HEK293 (cell line): ENCODE measurements at regions not wholly inside any gene's neighbourhood (a gene's known extent, or its start where the extent isn't known, plus 50 kb on each side); places are given as distances from the start of the nearest gene placed in this dataset.

Source experiments
- BCL11A ChIP-seq: fragments of 450-650 bp; formaldehyde crosslinking; IDR thresholded peaks from 2 replicates; pipeline ENCODE4 v1.5.1; 2016; ENCODE audit warnings: low read depth, missing biosample characterization, missing genetic modification characterization
- MYNN ChIP-seq: fragments of 450-650 bp; formaldehyde crosslinking; IDR thresholded peaks from 2 replicates; pipeline ENCODE4 v1.5.1; 2016; ENCODE audit warnings: missing biosample characterization, missing genetic modification characterization, borderline replicate concordance
- ZBTB7A ChIP-seq: fragments of 450-650 bp; formaldehyde crosslinking; IDR thresholded peaks from 2 replicates; pipeline ENCODE4 v1.5.1; 2016; ENCODE audit warnings: low read depth, missing biosample characterization, missing genetic modification characterization
- ZEB2 ChIP-seq: fragments of 450-650 bp; formaldehyde crosslinking; IDR thresholded peaks from 2 replicates; pipeline ENCODE4 v1.5.1; 2016; ENCODE audit warnings: missing biosample characterization, missing genetic modification characterization
- ZFP37 ChIP-seq: fragments of 450-650 bp; formaldehyde crosslinking; IDR thresholded peaks from 2 replicates; pipeline ENCODE4 v1.5.1; 2016; ENCODE audit warnings: missing biosample characterization, missing genetic modification characterization
- ZNF121 ChIP-seq: fragments of 450-650 bp; formaldehyde crosslinking; IDR thresholded peaks from 2 replicates; pipeline ENCODE4 v1.5.1; 2016; ENCODE audit warnings: missing biosample characterization, missing genetic modification characterization
- ZNF202 ChIP-seq: fragments of 450-650 bp; formaldehyde crosslinking; IDR thresholded peaks from 2 replicates; pipeline ENCODE4 v1.5.1; 2016; ENCODE audit warnings: missing biosample characterization, missing genetic modification characterization, borderline replicate concordance
- ZNF211 ChIP-seq: fragments of 450-650 bp; formaldehyde crosslinking; IDR thresholded peaks from 2 replicates; pipeline ENCODE4 v1.5.1; 2016; ENCODE audit warnings: low read depth, missing biosample characterization, missing genetic modification characterization
- ZNF426 ChIP-seq: fragments of 450-650 bp; formaldehyde crosslinking; IDR thresholded peaks from 2 replicates; pipeline ENCODE4 v1.5.1; 2017; ENCODE audit warnings: missing biosample characterization, missing genetic modification characterization, mild to moderate bottlenecking, inconsistent platforms, moderate library complexity
- ZNF548 ChIP-seq: fragments of 450-650 bp; formaldehyde crosslinking; IDR thresholded peaks from 2 replicates; pipeline ENCODE4 v1.5.1; 2016; ENCODE audit warnings: missing biosample characterization, missing genetic modification characterization
- ZNF660 ChIP-seq: fragments of 450-650 bp; IDR thresholded peaks from 2 replicates; pipeline ENCODE4 v1.5.1; 2018; ENCODE audit warnings: missing biosample characterization, mild to moderate bottlenecking, missing genetic modification characterization
- ZNF747 ChIP-seq: fragments of 450-650 bp; formaldehyde crosslinking; IDR thresholded peaks from 2 replicates; pipeline ENCODE4 v1.5.1; 2016; ENCODE audit warnings: missing biosample characterization, missing genetic modification characterization
- TF ChIP-seq, protein P1 (sequence below): fragments of 450-650 bp; formaldehyde crosslinking; IDR thresholded peaks from 2 replicates; pipeline ENCODE4 v1.5.1; 2016; ENCODE audit warnings: missing biosample characterization, missing genetic modification characterization

- TF ChIP-seq, protein P1, sequence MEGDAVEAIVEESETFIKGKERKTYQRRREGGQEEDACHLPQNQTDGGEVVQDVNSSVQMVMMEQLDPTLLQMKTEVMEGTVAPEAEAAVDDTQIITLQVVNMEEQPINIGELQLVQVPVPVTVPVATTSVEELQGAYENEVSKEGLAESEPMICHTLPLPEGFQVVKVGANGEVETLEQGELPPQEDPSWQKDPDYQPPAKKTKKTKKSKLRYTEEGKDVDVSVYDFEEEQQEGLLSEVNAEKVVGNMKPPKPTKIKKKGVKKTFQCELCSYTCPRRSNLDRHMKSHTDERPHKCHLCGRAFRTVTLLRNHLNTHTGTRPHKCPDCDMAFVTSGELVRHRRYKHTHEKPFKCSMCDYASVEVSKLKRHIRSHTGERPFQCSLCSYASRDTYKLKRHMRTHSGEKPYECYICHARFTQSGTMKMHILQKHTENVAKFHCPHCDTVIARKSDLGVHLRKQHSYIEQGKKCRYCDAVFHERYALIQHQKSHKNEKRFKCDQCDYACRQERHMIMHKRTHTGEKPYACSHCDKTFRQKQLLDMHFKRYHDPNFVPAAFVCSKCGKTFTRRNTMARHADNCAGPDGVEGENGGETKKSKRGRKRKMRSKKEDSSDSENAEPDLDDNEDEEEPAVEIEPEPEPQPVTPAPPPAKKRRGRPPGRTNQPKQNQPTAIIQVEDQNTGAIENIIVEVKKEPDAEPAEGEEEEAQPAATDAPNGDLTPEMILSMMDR (tag by site-specific recombination), result no peak
- TF ChIP-seq ZNF211 (tag by site-specific recombination), result no peak
- no peak for TF ChIP-seq ZNF426 (tag by site-specific recombination)
- TF ChIP-seq ZNF202 (tag by site-specific recombination), result no peak
- TF ChIP-seq ZNF660 (tag by site-specific recombination), result no peak
- no peak for TF ChIP-seq ZFP37 (tag by site-specific recombination)
- no peak for TF ChIP-seq ZBTB7A (tag by site-specific recombination)
- TF ChIP-seq BCL11A, result no peak
- TF ChIP-seq ZEB2, result no peak
- no peak for TF ChIP-seq MYNN
- no peak for TF ChIP-seq ZNF747
- TF ChIP-seq ZNF548 (tag by site-specific recombination), result no peak
- TF ChIP-seq ZNF121 (tag by site-specific recombination), result no peak
These were observed 78.5 kb downstream of the SALL1 start for GRCh38 chr16:51072591-51072990.
